COLO668 (cell line): ENCODE measurements at regions not wholly inside any gene's neighbourhood (a gene's known extent, or its start where the extent isn't known, plus 50 kb on each side); places are given as distances from the start of the nearest gene placed in this dataset.
A peak's percentile ranks its signal among the peaks of the same experiment; 100 is the strongest.
"Not testable (repeated sequence)": the region's sequence is repeated elsewhere in the genome, so short reads cannot be mapped to it uniquely, and the experiment has no call there.

Experiments
- DNase-seq: peaks from one replicate; lab custom pipeline; 2025; ENCODE audit not compliant: unreplicated experiment; lab: John Stamatoyannopoulos, UW

- no peak for DNase-seq
Observed at GRCh38 chr5:166068547-166069335, 2222.7 kb upstream of the WWC1 start.

DNA sequence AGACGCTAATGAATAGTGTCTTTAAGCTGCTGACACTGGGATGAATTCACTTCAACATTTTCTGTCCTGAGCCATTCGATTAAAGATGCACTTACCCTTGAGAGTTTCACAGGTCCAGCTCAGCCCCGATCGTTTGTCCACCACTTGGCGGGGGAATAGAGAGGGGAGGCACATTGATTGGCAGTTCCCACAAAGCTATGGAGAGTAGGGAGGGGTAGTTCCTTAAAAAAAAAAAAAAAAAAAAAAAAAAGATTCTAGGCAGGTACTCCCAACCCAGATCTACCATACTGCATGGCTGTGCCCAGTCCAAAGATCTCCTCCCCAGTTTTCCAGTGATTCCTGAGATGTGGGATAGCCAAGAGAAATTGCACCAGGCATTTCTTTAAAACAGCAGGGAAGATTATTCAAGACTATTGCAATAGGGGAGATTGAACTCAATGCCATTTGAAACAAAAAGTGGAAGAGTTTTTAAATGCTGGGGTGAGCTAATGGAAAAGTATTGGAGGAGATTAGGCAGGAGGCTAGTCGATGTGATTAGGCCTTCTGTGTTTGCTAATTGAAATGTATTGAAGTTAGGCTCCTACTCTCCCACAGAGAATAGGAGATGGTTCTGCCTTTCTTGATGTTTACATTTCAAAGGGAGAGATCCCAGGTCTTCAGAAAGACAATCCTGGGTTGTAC, 2217.4 kb upstream of the WWC1 start:
- DNase-seq = no peak

DNA sequence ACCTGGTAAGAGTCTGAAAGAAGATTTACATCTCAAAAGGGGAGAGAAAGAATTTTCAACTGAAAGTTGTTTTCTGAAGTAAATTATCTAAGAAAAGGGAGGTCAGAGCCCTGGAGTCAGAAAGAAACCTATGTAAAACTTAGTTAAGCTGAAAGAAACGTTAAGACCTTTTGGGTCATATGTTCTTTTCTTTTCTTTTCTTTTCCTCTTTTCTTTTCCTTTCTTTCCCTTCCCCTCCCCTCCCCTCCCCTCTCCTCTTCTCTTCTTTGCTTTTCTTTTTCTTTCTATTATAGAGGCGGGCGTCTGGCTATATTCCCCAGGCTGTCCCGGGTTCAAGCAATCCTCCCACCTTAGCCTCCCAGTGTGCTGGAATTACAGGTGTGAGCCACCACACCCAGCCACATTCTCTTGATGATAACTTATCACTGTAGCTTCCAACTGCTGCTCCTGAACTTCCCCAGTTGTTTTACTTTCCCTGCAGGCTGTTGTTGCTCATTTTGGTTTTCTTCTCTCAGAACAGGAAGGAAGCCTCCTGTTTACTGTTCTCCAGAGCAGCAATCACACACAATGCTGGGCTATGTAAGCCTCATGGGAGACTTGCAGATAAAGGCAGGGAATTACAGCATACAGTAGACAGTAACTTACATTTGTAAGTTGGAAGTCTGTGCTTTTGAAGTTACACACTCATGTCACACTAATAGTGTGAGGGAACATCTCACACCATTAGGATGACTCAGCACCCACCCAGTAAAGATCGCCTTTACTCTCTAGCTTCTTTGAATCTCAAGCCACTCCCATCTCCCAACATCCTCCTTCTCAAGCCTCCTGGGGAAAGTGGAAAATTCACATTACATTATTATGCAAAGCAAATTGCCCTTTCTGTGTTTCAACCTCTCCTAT, 2216.6 kb upstream of the WWC1 start:
- no peak for DNase-seq

DNA sequence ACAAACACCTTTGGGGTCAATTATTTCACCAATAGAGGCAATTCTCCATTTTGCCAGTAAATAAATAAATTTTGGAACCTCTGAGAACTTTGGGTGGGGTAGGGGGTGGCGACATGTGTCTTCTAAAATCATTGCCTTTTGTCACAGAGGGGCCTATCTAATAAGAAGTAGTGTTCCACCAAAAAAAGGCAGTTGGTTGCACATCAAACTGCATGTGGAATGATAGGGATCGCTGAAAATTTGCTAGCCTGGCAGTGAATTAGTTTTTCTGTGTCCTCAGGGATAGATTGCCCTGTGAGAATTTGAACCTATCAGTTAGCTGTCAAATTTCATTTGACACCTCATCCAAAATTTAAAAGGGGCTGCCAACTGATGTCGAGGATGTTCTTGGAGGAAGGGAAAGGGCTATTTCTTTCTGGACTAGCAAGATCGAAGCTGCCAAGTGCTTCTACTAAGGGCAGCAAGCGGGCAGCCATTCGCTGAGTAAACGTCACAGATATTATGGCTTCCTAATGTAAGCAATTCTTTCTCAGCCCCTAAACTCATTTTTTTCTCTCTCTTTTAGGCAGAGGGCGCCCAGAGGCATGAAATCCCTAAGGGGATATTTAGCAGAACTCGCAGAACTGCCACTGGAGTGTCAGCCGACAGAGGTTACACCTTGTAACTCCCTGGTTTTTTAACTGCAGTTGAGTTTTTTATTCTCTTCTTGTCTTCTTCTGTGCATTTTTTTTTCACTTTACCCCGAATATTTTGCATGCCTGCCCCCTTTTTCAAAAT, 2208.1 kb upstream of the WWC1 start:
- DNase-seq = no peak

DNA sequence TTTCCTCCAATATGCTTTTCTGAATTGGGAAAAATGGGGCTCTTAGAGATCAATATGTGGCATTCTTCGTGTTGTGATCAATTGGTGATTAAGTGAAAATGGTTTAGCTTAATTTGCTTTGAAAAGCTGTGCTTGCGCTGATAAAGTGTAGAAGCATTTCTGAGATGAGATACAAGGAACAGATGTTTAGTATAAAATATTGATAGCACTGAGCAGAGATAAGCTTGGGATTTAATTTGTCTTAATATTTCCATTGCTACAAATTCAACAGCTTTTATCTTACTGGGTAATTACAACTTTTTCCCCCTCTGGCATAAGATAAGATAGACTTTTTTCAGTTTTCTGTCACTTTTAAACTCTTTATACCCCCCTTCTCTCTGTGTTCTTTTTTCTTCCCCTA, 2204.9 kb upstream of the WWC1 start:
- DNase-seq = no peak

DNA sequence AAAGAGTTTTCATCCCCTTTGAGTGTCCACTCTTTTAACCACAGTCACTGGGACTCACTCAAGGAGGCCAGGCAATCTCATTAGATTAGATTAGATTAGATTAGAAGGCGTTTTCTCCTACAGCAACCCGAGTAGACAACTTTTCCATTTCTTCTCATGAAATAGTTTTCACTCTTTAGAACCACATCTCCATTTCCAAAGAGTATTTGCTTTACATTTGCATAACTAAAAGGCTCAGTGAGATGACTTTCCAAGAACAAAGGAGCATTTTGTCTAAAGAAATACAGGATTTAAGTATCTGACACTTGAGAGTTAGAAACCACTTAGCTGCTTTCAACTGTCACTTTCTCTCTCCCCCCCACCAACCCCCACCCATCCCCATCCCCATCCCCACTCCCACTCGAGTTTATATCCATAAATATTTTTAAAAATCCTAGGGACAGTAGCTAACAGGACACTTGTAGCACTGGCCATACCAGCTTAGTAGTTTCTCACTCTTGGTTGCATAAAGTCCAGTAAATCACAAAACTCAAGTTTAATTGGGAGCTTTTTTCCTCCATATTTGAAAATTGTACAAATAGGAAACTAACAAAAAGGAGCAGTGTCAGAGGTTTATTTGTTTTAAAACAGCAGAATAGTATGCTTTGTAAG, 2202.9 kb upstream of the WWC1 start:
- DNase-seq = no peak

GRCh38 chr5:166091931-166092330, 2199.5 kb upstream of the WWC1 start:
- no peak for DNase-seq

DNA sequence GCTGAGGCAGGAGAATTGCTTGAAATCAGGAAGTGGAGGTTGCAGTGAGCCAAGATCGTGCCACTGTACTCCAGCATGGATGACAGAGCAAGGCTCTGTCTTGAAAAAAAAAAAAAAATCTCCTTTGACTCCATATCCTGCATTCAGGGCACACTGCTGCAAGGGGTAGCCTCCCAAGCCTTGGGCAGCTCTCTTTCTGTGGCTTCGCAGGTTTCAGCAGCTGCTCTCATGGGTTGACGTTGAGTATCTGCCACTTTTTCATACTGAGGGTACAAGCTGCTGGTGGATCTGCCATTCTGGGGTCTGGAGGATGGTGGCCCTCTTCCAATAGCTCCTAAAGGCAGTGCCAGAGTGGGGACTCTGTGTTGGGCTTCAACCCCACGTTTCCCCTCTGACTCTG, 2198.1 kb upstream of the WWC1 start:
- no peak for DNase-seq

DNA sequence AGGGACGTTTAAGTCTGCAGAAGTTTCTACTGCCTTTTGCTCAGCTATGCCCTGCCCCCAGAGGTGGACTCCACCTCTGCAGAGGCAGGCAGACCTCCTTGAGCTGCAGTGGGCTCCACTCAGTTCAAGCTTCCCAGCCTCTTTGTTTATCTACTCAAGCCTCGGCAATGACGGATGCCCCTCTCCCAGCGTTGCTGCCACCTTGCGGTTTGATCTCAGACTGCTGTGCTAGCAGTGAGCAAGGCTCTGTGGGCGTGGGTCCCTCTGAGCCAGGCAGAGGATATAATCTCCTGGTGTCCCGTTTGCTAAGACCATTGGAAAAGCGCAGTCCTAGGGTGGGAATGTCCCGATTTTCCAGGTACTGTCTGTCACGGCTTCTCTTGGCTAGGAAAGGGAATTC, 2188.5 kb upstream of the WWC1 start:
- peak; percentile 0 for DNase-seq

GRCh38 chr5:166111021-166111420, 2180.4 kb upstream of the WWC1 start:
- DNase-seq = no peak

DNA sequence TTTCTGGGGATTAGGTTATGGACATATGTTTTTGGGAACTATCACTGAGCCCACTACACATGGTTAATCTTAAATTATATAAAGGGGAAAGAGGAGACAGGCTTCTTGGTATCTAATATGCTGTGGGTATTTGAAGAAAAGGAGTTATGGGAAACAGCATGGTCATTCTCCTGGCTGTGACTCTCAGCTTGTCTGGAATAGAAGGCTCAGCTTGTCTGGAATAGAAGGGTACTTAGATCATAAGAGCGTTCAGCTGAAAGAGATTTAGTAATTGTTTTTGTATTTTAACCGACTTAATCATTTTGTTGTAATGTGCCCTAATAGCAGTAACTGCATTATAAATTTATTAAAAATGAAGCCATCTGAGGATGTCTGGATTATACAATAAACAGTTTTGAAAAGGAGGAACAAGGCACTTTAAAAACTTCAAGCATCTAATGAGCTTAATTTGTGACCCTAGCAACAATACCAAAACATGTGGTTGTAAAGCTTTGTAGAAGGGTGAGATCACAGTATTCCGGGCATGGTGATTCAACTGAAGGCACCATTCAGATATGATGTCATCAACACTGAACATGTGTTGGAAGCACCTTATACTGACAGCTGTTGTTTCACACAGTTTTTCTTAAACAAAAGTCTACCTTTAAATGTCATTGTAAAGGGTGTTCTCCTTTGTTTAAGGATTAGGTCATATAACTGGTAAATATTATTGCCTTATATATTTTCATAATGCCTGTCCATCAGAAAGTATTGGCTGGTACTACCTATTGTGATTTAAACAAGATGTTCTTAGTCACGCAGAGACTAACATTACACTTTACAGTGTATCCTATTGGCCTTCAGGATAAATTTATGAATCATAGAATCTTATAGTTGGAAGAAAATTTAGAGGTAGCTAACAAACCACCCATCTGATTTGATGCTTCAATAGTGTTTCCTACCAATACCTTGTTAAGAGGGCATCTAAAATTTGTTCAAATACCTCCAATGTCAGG, 2174.1 kb upstream of the WWC1 start:
- DNase-seq = no peak

DNA sequence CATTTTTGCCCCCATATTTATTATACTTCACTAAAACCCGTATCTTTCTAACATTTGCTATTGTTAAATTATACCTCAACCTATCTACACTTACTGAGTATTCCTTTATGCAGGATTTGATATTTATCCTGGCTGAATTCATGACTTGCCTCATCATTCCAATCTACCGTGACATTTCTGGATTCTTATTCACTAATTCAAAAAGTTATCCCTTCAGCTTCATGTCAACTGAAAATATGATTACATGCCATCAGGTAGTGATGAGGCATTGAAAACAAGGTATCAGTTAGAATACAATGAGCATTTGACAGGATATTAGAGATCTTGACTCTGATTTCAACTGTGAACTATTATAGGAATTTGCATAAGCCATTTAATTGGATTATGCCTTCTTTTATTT, 2171.9 kb upstream of the WWC1 start:
- DNase-seq = no peak

DNA sequence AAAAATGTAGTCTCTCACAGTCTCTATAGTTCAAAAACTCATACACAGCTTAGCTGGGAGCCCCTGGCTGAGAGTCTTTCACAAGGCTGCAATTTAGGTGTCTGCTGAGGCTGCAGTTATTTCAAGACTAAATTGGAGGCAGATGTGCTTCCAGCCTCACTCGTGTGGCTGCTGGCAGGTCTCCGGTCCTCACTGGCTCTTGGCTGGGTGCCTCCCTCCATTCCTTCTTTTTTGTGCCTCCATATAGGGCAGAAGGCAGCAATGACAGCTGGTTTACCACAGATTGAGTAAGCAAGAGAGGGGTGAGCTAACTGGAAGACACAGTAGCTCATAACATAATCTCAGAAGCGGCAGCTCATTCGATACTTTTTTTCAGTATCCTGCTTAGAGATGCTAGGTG, 2167.7 kb upstream of the WWC1 start:
- no peak for DNase-seq

DNA sequence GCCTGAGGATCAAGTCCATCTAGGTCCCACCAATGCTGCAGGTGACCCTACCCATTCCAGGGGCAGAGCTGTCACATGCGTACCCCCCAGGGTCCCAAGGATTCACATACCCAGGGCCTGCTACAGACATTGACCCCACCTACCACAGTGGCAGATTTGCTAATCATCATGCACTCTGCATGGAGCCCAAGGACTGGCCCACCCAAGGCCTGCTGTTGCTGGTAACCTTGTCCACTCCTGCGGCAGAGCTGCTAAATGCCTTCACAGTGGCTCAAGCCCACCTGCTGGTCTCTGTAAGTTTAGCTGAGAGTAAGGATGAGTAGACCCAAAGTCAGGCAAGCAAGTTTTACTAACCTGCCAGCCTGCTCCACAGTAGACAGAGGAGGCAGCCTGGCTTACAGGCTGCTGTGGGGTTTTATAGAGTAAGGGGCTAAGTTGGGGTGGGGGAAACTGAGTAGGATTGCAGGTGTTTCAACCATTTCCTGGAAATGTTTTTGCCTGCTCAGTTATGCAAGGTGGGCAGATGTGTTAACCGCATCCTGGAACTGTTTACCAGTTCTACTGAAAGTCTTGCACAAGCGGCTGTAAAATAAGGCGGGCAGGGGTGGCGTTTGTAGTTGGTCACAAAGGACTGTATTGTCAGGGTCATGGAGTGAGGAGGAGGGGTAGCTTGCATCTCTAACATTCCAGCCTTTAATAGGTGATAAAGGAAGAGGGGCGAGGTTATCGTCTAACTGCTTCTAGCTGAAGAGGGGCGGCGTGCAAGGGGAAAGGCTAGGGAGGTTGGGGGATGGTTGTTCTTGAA, 2163.5 kb upstream of the WWC1 start:
- DNase-seq = no peak

- not testable (repeated sequence) for DNase-seq
Observed at GRCh38 chr5:166145107-166145506, 2146.3 kb upstream of the WWC1 start.

DNA sequence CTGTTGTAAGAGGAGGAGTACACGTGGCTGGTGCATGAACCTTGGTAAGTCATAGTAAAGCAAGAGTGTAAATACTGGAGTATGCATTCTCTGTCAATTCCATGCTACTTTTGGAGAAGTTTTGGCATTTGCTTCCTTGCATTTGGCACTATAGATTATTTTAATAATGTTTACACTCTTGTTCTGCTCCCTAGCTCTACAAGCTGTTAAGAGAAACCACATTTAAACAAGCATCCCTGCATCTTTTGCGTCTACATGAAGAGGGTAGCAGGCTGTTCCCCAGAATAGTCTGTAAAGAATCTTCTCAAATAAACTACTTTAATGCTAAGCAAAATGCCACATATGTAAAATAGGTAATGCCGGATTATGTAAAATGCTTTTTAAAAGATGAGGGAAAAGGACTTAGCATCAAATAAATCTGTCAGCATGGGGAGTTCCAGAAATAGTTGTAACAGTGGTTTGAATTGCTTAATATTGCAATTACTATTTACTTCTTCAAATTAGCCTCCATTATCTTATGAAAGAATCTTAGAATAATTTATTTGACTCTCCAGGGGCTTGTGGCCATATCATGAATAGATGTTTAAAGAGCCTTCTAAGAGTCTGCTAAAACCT, 2127.3 kb upstream of the WWC1 start:
- no peak for DNase-seq

GRCh38 chr5:166165596-166165995, 2125.8 kb upstream of the WWC1 start:
- no peak for DNase-seq

DNA sequence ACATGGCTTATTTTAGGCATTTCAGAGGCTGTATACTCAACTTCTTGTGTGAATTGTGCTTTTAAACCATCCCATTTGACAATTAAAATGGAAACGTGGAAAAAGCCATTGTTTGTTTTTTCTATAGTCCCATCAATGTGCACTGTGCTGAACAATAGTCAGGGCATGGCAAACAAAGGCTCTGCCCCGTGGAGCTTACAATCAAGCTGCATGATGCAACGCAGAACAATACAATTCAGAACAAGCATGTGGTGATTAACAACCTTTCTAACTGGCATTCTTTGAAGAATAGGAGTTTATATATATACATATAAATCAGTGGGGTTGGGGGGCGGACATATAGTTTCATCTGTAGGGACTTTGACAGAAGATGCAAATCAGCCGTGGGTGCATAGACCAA, 2125.4 kb upstream of the WWC1 start:
- peak; percentile 29 for DNase-seq
